GM21529 (cell line): ENCODE measurements at regions not wholly inside any gene's neighbourhood (a gene's known extent, or its start where the extent isn't known, plus 50 kb on each side); places are given as distances from the start of the nearest gene placed in this dataset.

ENCODE experiments used
- ATAC-seq: cut with Tn5 transposase; IDR thresholded peaks from one replicate; pipeline ENCODE4 v1.9.1; 2021; ENCODE audit not compliant: unreplicated experiment

DNA sequence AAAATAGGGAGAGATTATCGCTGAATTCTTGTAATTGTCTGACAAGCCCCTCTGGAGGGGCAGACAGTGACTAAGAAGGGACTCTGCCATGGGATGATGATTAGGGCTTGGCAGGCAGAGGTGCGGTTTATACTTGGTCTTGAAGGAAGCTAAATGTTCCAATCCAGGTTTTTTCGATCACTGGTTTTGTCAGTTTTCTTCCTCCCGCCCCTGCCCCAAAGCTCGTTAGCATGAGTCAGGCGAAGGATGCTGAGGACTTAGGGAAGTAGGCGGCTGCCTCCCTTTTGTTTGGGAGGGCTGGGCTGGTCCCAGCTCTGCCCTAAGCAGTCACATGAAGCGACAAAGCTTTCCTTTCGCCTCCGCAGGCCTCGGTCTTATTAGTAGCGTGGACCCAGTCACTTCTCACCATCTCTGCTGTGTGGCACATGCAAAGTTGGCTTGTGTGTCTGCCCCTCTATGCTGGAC lies 314.2 kb downstream of the CDC5L start:
- ATAC-seq, result no peak

DNA sequence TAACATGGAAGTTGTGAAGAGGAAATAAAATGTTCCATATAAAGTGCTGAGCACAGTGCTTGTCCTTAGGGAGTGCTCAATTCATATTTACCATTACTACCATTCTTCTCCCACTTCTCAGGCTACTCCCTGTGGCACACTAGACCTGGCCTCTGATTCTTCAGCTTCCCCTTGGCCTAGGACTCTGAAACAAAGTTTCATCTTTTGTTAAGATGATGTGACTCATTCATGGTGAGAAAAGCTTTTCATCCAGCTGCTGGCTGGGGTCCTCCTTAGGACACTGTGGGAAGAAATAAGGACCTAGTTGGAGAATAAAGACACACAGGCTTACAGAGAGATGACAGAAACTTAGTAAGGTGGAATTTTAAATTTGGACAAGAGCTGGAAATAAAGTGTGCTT lies 314.8 kb downstream of the CDC5L start:
- no peak for ATAC-seq

DNA sequence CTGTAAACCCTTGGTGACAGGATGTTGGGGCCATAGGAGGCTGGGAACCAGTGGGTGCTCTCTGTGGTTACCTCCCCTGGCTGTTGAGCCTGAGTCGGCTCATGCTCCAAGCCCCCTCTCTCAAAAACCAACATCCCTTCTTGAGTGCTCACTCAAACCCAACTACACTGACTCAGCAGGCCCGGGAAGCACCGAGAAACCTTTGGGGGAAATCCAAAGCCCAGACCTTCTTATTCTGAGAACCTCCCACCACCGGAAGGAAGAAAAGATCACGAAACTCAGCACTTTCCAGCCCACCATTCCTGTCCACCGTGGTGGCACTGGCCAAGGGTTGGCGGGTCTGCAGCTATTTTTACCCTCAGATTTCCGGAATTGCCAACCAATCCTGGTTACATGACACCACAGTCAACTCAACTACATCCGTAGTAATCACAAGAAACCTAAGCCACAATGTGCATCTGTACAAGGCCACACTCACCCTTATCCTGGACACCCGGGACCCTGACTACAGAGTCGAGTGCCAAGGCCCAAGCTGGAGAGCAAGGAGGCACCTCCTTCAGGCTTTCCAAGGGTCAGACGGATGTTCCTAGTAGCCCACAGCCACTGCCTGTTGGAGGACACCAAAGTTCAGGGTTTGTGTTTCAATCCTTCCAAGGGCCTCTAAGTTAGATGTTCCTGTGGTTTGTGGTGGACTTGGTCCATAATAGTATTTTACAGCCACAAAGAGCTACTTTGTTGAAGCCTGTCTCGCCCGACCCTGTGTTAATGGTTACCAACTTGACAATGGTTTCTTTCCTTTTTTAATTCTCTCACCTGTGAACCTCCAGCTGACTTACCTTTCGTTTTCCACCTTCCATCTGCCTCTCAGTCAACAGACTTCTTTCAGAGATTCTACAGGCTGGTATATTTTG lies 317.0 kb downstream of the CDC5L start:
- peak; percentile 79 for ATAC-seq

DNA sequence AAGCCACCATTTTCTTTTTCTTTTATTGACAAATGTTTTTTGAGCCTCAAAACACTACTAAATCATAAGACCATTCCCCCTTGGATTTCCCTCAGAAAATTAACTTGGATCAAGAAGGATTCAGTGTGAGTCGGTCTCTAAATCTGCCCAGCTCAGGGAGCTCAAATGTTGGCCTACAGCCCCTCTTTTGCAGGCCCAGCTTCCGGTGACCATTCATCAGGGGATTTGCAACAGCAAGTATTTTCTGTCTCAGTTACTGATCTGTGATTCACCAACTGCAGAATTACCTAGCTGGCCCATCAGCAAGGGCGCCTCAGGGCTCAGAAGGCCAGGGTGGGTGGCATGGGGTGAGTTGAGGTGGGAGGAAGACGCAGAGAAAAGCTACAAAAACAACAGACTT lies 318.1 kb downstream of the CDC5L start:
- ATAC-seq, result no peak

DNA sequence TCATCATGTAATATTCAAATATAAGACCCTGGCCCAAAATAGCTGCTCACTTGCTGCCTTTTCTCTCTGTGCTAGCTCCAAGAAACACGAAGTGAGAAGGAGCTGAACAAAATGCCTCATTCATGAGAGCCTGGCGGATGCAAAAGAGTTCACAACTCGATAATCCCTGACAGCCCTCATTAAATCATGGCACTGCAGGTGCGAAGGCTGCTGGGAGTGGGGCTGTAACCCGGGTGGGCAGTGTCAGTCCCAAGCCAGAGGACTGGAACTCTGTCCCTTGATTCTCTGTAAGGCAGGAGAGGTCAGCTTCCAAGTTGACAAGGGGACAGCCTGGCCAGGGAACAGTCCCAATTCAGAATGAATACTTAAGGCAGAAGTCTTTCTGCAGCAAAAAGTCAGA lies 318.5 kb downstream of the CDC5L start:
- ATAC-seq, result no peak

DNA sequence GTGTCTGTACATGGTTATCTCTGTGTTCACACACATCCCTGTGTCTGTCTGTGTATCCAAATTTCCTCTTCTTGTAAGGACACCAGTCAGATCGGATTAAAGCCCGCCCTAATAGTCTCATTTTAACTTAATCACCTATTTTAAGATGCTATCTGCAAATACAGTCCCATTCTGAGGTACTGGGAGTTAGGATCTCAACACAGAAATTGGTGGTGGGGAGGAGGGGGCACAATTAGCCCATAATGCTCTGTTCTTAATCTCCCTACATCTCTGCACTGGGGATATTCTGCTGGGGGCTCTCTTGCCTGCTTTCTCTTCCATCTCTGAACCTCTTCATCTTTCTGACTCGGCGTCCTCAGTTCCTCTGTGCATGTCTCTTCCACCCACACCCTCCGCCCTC lies 320.7 kb downstream of the CDC5L start:
- ATAC-seq, result no peak

DNA sequence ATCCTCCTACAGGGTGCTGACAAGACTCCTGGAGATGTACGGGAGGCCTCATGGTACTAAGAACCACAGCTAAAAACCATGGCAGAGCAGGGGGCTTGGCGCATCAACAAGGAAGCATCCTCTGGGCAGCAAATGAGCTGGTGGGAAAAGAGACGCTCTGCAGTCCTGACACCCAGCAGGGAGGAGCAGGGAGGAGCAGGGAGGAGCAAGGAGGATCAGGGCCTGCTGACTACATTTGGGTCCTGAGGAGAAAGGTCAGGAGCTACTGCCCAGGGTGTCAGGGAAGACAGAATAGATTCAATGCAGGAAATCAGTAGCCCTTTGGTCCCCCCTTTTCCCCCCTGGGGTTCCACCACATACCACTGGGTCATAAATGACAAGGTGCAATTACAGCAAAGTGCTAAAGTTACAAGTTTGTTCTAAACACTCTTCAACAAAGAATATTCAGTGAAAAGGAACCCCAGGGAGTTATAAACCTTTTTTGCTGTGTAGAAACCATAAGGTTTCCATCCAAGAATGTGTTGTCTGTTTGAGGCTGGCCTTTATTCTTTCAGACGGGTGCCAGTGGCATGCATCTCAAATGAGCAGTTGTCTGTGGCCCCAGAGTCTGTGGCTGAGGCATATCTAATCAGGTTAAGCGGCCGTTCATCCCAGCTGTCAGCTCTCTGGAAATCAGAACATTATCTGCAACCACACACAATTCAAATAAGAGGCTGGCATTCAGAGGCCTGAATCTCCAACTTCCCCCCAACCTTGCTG lies 325.0 kb downstream of the CDC5L start:
- no peak for ATAC-seq

DNA sequence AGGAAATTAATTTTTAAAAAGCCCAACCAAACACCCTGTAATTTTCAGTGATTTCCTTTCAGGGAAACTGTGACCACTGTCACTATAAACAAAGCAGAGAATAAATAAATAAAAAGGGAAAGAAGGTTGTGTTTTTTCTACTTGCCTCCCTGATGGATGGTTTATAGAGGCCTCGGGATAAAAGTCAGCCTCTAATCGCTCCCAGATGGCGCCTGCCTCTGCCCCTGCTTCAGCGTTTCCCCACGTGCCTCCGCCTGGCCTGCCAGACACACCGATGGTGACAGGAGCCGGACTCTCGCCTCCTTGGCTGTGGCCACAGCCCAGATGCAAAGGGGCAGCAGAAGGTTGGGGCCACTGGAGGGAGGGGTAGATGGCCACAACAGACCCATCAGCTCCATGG lies 327.7 kb downstream of the CDC5L start:
- no peak for ATAC-seq

DNA sequence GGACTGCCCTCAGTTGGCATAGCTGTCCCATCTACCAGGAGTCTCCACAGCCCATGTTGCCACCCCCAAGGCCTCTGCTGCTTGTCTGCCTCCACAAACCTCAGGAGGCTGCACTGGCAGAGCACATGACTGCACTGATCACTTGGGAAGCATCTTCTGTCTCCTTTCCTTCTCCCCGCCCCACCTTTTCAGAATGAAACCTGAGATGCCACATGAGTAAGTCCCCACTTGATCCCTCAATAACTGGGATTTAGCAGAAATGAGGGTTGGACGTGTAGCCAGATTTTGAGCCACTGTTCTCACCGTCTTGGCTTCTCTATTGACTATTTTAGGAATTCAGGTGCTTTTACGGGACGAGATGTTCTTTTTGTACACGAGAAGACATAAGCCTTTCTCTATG lies 328.4 kb downstream of the CDC5L start:
- ATAC-seq, result no peak

DNA sequence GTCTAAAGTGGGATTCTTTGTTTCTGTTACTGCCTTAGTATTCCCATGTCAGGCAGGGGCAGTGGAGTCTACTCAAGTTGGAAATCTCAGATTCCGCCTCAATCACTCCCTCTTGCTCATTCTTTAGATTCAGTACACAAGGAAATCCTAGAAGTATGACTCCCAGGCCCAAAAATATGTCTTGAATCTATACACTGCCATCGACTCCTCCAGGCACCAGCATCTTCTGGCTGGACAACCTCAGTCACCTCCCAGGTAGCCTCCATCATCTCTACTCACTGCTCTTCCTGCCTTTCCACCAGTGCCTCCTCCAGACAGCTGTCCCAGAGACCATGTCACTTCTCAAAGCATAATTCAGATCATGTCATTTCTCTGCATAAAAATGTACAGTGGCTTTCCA lies 329.9 kb downstream of the CDC5L start:
- ATAC-seq, result no peak

DNA sequence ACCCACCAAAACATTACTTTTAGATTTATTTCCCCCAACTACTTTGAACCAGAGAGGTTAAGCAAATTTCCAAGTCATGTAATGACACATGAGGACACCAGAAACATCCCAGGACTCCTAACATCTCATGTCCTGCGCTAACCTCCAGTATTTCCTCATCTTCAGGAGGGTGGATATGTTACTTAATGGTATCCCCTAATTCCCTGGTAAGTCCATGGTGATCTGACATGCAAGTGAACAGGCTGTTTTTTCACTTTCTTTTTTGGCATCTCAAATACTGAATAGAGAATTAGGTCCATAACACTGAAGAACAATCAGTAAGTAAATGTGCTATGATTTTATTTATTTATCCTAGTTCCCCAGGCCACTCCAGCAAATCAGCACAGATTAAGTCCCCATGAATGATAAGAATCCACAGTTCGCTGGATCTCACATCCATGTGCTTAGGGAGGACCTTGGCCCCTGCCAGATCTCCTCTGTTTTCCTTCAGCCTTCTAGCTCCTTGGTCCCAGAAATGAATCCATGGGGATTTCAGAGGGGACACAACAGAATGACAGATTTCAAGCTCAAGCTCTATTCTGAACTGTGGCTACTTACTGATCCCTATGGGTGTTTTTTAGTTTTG lies 334.6 kb downstream of the CDC5L start:
- ATAC-seq, result no peak

DNA sequence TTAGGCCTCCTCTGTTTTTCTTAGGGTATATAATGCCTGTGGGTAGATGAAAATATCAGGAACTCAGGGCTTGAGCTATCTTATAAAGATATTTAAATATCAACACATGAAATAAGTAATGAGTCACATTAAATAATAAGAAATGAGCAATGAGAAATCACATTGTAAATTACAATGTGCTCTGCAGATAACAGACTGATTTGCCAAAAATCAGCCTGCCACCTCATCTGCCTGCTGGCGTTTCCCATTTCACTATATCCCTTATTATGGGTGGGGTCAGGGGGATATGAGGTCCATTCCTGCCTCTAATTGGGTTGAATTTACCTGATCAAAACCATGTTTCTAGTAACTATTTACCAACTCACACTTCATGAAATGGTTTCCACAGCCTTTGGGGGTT lies 335.2 kb downstream of the CDC5L start:
- ATAC-seq, result no peak

DNA sequence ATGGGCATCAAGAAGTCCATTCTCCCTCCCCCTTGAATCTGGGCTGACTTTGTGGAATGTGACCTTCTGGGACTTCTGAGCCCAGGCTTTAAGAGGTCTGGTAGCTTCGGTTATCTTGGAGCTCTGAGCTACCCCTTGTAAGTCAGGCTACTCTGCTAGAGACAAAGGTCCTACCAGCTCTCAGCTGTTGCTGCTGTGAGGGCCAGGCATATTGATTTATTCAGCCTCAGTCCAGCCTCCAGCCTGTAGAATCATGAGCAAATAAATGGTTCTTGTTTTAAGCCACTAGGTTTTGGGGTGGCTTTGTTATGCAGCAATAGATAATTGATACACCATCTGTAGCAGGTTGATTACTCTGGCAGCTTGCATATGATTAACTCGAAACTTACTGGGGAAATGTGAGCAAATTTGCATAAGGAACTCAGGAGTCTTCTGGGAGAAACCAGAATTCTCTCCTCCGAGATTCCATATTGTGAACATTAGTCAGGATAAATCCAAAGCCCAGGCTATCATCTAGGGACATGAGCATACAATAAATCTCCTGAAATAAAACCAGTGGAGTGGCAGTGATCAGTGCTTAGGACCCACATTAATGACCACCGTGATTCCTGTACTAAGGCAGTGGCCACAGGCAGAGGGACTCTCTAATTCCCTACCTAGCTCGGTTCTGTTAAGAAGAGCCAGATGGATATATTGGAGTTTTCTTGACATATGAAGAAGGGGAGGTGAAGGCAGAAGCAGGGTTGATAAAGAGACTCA lies 336.1 kb downstream of the CDC5L start:
- ATAC-seq, result no peak

DNA sequence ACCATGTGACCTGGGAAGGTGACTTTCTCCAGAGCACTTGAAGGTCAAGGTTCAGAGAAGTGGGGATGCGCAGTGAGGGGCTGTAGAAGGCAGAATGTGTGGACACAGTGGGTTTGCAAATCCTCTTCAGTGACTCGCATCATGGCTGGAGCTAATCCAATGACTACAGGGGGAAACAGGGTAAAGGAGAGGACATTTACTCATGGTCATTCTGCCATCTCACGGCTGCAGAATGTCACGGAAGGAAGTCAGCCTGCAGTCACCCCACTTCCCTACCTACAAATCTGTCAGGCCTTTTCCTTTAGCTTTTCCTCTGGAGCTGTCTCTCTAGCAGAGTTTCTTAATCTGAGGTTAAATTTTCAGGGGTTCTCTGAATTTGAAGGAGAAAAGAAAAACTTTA lies 337.6 kb downstream of the CDC5L start:
- no peak for ATAC-seq

DNA sequence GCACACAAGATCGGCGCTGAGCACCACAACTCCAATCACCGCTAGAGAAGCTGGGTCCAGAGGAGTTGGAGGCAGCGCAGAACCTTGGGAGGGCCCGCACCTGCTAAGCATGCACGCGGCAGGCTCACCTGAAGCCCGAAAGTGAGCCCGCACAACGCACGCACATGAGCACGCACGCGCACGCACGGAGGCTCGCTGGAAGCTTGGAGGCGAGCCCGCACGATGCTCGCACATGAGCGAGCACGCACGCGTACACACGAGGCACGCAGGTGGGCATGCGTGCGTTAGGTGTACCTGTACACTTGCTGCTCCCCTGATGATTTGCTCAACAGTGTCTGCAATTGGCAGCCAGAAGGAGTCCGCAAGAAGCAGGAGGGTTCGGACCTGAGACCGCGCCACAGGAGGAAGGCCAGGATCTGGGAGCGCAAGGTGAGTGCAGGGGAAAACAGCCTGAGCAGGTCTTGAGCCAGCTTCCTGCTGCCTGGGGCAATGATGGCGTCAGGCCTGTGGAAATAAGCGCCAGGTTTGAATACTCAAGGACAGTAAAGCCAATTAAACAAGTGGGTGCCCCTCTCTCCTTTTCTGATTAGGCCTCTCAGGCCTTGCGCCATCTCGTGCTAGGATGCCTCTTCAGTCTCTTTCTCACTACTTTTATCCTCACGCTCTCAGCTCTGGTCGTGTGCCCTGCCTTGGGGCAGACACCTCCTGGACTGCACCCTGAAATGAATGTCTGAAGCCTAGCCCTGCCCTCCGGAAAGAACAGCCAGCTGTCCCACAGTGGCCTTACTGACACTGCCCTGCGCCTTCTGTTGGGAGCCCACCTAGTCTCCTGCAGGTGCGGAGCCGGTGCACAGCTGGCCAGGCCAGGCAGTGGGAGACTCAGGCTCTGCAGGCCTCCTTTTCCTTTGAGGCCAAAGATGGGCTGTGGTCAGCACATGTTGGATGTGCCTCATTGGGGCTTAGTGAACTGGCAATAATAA lies 340.4 kb downstream of the CDC5L start:
- no peak for ATAC-seq

DNA sequence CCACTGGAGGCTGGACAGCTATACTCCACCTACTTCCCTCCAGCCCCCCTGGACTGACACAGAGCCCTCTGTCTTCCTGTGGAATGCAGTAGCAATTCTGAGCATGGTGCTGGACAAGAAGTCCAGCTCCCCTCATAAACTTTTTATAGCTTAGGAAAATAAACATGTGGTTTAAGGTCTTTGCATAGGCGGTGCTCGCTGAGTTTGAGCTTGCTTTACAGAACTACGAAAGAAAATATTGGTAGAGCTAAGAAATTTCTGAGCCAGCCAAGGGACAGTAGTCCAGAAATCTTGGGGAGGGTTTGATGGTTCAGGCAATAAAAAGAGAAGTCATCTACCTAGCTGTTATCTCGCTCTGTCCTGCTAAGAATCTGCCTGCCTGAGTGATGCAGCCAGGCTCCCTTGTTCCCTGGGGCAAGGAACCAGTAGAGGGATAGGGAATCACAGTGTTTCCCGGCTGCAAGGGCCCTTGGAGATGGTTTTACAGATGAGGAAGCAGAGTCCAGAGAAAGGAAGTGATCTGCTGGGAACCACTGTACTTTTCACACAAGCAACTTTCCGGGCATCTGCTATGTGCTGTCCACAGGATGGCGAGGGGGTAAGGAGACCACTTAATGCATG lies 343.4 kb downstream of the CDC5L start:
- no peak for ATAC-seq

DNA sequence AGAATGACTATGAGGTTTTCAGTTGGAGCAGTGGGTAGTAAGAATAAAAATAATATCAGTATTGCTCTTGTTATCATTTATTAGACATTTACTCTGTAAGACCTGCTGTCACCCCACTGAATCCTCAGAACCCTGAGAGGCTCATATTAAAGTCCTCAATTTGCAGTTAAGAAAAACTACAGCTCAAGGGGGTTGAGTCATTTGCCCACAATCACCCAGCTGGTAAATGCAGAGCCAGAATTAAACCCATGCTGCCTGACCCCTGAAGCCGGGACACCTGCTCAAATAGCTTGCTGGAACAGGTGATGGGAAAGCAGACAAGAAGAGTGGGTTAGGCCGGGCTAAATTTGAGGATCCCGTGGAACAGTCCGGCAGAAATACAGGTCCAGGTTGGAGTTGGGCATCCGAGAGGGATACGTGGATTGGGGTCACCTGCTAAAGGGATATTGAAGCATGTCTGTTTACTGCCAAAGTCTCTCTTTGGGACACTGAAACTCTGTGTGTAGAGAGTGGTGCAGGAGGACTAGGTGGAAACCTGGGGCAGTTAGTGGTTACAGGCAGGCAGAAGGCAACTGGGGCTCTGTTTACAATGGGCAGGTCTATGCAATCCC lies 344.1 kb downstream of the CDC5L start:
- ATAC-seq, result no peak

DNA sequence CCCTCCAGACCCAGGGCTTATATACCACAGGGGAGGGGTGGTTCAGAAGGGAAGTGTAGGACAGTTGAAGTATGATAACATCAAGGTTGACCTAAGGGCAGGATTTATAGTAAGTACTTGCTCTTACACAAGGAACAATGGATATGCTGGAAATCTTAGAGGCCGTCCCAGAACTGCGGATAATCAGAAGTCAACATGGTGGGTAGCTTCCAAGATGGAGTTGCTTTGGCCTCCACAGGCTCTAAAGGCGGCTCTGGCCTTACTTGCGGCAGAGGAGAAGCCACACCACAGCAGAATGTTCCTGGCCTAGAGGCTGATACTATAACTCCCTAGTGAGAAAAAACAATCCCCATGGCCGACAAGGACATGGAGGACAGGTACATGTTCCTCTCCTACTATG lies 344.7 kb downstream of the CDC5L start:
- no peak for ATAC-seq

DNA sequence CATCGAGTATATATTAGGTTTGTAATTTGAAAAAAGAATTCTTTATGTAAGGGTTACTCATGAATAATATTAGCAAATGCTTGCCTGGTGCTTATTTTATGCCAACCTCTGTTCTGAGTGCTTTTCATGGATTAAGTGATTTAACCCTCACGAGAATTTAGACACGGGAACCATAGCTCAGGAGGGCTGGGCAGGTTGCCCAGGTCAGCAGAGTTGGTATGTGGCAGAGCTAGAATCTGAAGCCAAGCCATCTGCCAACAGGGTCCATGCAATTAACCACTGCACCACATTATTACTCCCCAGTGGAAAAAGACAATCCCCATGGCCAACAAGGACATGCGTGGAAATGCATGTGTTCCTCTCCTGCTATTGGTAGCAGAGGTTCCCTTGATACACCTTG lies 345.6 kb downstream of the CDC5L start:
- no peak for ATAC-seq
